ENCODE measurements at regions not wholly inside any gene's neighbourhood (a gene's known extent, or its start where the extent isn't known, plus 50 kb on each side); places are given as distances from the start of the nearest gene placed in this dataset.

DNA sequence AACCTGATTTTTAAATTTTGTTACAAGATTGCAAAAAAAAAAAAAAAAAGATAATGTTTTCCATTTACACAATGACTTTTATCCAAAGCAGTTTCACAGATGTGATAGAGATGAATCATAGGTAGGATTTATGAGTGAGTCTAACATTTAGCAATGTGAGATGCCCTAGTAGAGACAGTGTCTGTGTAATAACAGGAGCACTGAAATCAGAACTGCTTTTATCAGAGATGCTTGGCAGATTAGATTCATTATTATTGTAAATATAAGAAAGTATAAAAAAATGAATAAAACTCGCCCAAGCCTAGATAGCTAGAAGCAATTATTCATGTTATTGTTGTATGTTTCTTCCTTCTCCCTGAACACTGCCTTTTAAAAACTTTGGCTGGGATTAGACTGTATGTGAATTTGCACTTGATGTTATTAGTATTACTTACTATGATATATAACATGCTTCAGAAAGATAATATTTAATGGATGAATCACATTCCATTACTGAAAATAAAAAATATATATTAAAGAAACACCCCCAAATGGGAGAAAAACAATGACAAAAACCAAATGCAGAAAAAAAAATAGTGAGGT lies 567.3 kb upstream of the KLF4 start:
- no peak overlapping the region for H3K4me3 ChIP-seq

DNA sequence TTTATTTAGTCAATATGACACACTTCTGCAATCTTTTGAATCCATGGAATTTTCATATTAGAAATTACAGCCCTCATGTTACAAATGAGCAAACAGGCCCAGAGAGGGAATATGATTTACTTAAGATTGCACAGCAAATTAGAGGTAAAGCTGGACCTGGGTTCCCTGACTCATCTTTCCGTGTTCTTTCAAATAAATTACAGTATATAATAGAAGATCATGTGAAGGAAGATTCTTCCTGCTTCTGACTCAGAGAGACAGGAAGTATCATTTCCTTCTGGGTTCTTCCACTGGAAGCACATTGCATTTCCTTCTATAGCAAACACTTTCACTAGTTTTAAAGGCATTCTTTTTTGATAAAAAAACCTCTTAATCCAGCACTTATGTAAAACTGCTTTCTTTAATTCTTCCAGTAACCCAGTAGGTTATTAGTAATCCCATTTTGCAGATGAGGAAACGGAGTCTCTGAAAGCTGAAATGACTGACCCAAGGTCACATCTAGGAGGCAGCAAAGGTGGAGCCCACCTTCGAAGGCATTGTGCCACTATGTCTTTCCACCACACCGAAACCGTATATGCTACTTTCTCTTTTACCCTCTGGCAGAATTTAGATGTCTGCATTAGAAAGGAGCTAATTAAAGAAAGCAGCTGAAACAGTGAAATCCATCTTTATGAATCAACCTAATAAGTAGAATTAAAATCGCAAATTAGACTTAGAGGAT lies 566.7 kb upstream of the KLF4 start:
- H3K27me3 ChIP-seq: no peaks in the 10 kb centered on the region
- no peaks in the 10 kb centered on the region for H3K9me3 ChIP-seq
- H3K4me1 ChIP-seq: peaks cover 10% of the 10 kb centered on the region
- intact Hi-C loops (cut with DNase I): no loop called here
- DNase-seq: no peak
- no peaks in the 10 kb centered on the region for H3K36me3 ChIP-seq
- peak overlapping the region; percentile 53 for H3K27ac ChIP-seq
- TF ChIP-seq, protein P1, sequence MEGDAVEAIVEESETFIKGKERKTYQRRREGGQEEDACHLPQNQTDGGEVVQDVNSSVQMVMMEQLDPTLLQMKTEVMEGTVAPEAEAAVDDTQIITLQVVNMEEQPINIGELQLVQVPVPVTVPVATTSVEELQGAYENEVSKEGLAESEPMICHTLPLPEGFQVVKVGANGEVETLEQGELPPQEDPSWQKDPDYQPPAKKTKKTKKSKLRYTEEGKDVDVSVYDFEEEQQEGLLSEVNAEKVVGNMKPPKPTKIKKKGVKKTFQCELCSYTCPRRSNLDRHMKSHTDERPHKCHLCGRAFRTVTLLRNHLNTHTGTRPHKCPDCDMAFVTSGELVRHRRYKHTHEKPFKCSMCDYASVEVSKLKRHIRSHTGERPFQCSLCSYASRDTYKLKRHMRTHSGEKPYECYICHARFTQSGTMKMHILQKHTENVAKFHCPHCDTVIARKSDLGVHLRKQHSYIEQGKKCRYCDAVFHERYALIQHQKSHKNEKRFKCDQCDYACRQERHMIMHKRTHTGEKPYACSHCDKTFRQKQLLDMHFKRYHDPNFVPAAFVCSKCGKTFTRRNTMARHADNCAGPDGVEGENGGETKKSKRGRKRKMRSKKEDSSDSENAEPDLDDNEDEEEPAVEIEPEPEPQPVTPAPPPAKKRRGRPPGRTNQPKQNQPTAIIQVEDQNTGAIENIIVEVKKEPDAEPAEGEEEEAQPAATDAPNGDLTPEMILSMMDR (IDR thresholded peaks at IDR 0.05): no peak
- H3K9ac ChIP-seq (ENCODE audit: low read depth in 2 of 2, low read length in 2 of 2): peak overlapping the region in 1 of 2 donors; percentile 29
- H3K4me3 ChIP-seq: no peak overlapping the region

More for the DNA sequence above, 567.3 kb upstream of the KLF4 start:
- intact Hi-C loops (cut with DNase I): no loop called here
- no peaks in the 10 kb centered on the region for H3K36me3 ChIP-seq
- no peaks in the 10 kb centered on the region for H3K27me3 ChIP-seq
- peak overlapping the region in 1 of 2 donors; percentile 29 for H3K9ac ChIP-seq (ENCODE audit: low read depth in 2 of 2, low read length in 2 of 2)
- DNase-seq: no peak
- peak overlapping the region; percentile 53 for H3K27ac ChIP-seq
- no peaks in the 10 kb centered on the region for H3K9me3 ChIP-seq
- TF ChIP-seq, protein P1 (IDR thresholded peaks at IDR 0.05): no peak
- peaks cover 10% of the 10 kb centered on the region for H3K4me1 ChIP-seq

DNA sequence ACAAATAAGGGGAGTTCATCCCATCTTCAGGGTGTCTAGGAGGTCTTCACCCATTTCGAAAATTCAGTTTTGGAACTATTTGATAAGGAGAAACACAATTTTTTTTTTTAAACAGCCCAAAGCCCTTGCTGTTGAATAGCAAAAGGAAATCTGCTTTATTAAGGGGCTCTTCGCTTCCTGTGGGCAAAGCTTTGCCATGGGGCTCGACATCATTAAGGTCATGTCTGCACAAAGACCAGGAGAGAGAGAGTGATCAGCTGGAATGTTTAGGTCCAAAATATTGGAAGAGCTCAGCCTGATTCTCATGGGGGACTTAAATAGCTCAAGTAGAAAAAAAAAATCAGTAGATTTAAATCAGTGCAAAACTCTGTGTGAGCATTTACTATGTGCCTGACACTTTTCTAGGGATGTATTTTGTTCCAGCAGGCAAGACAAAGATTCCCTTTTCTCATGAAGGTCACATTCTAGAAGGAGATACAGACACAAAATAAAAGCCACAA lies 564.6 kb upstream of the KLF4 start:
- no peaks in the 10 kb centered on the region for H3K9me3 ChIP-seq
- TF ChIP-seq, protein P1 (IDR thresholded peaks at IDR 0.05): no peak
- intact Hi-C loops (cut with DNase I): no loop called here
- H3K36me3 ChIP-seq: no peaks in the 10 kb centered on the region
- no peaks in the 10 kb centered on the region for H3K27me3 ChIP-seq
- H3K4me3 ChIP-seq: no peak overlapping the region
- no peak for DNase-seq
- no peak overlapping the region for H3K9ac ChIP-seq (ENCODE audit: low read depth in 2 of 2, low read length in 2 of 2)
- no peak overlapping the region for H3K27ac ChIP-seq
- H3K4me1 ChIP-seq: peaks cover 10% of the 10 kb centered on the region

DNA sequence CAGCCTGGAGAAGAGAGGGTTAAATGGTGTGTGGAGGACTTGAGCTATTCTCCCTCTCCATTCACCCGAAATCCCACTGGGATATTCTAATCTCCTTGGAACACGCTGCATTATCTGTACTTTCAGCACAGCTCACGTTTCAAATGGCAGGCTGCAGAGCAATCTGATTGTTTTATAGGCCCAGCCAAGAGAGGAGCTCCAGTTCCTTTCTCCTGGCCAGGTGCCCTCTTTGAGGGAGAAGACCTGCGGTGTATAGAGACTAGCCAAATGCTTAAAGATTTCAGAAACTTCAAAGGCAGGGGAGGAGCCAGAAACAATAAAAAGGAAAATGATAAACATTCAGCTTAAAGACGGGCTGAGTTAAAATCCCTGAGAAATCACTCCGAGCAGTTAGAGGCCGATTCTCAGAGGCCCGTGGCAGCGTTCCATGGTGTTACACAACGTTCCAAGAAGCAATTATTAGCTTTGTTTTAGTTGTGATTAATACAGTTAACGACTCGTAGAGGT lies 564.0 kb upstream of the KLF4 start:
- H3K27ac ChIP-seq: no peak overlapping the region
- intact Hi-C loops (cut with DNase I): no loop called here
- no peaks in the 10 kb centered on the region for H3K9me3 ChIP-seq
- H3K36me3 ChIP-seq: no peaks in the 10 kb centered on the region
- TF ChIP-seq, protein P1 (IDR thresholded peaks at IDR 0.05): no peak
- H3K4me1 ChIP-seq: peaks cover 10% of the 10 kb centered on the region
- DNase-seq: peak; percentile 81
- H3K4me3 ChIP-seq: no peak overlapping the region
- H3K27me3 ChIP-seq: no peaks in the 10 kb centered on the region
- peak overlapping the region in 1 of 2 donors; percentile 62 for H3K9ac ChIP-seq (ENCODE audit: low read depth in 2 of 2, low read length in 2 of 2)

DNA sequence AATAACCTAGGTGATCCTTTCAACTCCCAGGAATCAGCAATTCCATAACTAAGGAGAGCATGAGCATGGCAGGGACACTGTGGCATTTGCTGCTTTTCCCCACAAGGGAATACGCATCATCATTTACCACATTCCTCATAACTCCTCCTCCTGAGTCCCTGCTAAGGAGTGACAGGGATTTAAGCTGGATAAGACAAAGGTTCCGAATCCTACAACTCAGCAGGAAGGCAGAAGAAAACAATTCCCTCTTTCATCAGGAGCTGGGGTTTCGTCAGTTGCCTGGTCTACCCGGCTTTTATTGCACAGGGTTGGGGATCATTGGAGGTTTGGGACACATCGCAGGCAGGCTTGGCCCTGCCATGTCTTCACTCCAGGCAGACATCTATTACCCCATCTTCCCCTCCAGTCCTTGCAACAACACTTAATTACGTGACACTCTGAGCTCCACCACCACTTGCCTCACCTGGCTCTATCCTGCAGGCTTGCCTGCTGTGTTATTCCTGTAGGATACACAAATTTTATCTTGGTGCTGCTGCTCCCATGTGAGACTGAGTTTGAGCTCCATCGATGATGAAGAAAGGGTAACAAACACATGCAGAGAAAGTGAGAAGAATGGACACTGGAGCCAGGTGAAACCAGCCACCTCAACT lies 563.0 kb upstream of the KLF4 start:
- peaks cover 6% of the 10 kb centered on the region for H3K4me1 ChIP-seq
- intact Hi-C loops (cut with DNase I): no loop called here
- TF ChIP-seq, protein P1 (IDR thresholded peaks at IDR 0.05): no peak
- no peaks in the 10 kb centered on the region for H3K36me3 ChIP-seq
- H3K27ac ChIP-seq: no peak overlapping the region
- no peak for DNase-seq
- H3K9me3 ChIP-seq: no peaks in the 10 kb centered on the region
- H3K9ac ChIP-seq (ENCODE audit: low read depth in 2 of 2, low read length in 2 of 2): no peak overlapping the region
- no peaks in the 10 kb centered on the region for H3K27me3 ChIP-seq
- H3K4me3 ChIP-seq: no peak overlapping the region
